T-helper 1 cell treated with Interleukin-12 subunit alpha and Interleukin-12 subunit beta and Interleukin-4 antibody, amounts not matched to agents 30 ng/mL and 1 ng/mL, for 36 hours (primary cell): ENCODE measurements at regions not wholly inside any gene's neighbourhood (a gene's known extent, or its start where the extent isn't known, plus 50 kb on each side); places are given as distances from the start of the nearest gene placed in this dataset.
"Not testable (repeated sequence)": the region's sequence is repeated elsewhere in the genome, so short reads cannot be mapped to it uniquely, and the experiment has no call there.

Experiments used
- intact Hi-C: fragments of 100-400 bp; cut with micrococcal nuclease; formaldehyde crosslinking; loops from one replicate; pipeline ENCODE4 v1.15.1; 2024

- intact Hi-C loops: no loop called here
Observed at GRCh38 chr7:39825401-39825980, 124.6 kb upstream of the CDK13 start.

GRCh38 chr7:39826166-39826565 is 123.9 kb upstream of the CDK13 start:
- intact Hi-C loops: no loop called here

GRCh38 chr7:39827571-39827970 is 122.5 kb upstream of the CDK13 start:
- intact Hi-C loops: no loop called here

GRCh38 chr7:39829028-39829427 is 121.0 kb upstream of the CDK13 start:
- intact Hi-C loops: no loop called here

- intact Hi-C loops: loop anchor here (5.0 kb wide), 1 partner anchor 265 kb away; the partner anchor contains the start of gene YAE1
Observed at GRCh38 chr7:39832519-39833085, 117.5 kb upstream of the CDK13 start.

GRCh38 chr7:39833180-39833799 is 116.8 kb upstream of the CDK13 start:
- intact Hi-C loops: loop anchor here (5.0 kb wide), 1 partner anchor 266 kb away; the partner anchor contains the start of gene YAE1

GRCh38 chr7:39833865-39834634 is 116.0 kb upstream of the CDK13 start:
- intact Hi-C loops: loop anchor here (5.0 kb wide), 1 partner anchor 267 kb away; the partner anchor contains the start of gene YAE1

- intact Hi-C loops: loop anchor here (5.0 kb wide), 1 partner anchor 256 kb away; no protein-coding TSS in a partner anchor
Observed at GRCh38 chr7:39838326-39838725, 111.7 kb upstream of the CDK13 start.

GRCh38 chr7:39845006-39845405 is 105.0 kb upstream of the CDK13 start:
- intact Hi-C loops: no loop called here

- intact Hi-C loops: no loop called here
Observed at GRCh38 chr7:39847227-39847626, 102.8 kb upstream of the CDK13 start.

GRCh38 chr7:39851466-39852045 is 98.5 kb upstream of the CDK13 start:
- intact Hi-C loops: no loop called here

- intact Hi-C loops: not testable (repeated sequence)
Observed at GRCh38 chr7:39854616-39855324, 95.3 kb upstream of the CDK13 start.

GRCh38 chr7:39855325-39855674 is 94.8 kb upstream of the CDK13 start:
- intact Hi-C loops: no loop called here

- intact Hi-C loops: not testable (repeated sequence)
Observed at GRCh38 chr7:39863675-39864322, 86.3 kb upstream of the CDK13 start.

- intact Hi-C loops: not testable (repeated sequence)
Observed at GRCh38 chr7:39869888-39870522, 80.1 kb upstream of the CDK13 start.

GRCh38 chr7:39871610-39872009 is 78.4 kb upstream of the CDK13 start:
- intact Hi-C loops: not testable (repeated sequence)

- intact Hi-C loops: no loop called here
Observed at GRCh38 chr7:39880556-39880955, 69.5 kb upstream of the CDK13 start.

GRCh38 chr7:39882148-39882784 is 67.8 kb upstream of the CDK13 start:
- intact Hi-C loops: no loop called here

GRCh38 chr7:39883812-39884390 is 66.2 kb upstream of the CDK13 start:
- intact Hi-C loops: no loop called here
